Activated T-helper 2 cell treated with anti-CD3 and anti-CD28 coated beads, Interferon-gamma antibody, Interleukin-2, Interleukin-4, amounts not matched to agents 10 μg/mL and 5 μg/mL and 100 μg/mL, durations not matched to agents 14 hours and 24 hours and 36 hours (primary cell): ENCODE measurements at regions not wholly inside any gene's neighbourhood (a gene's known extent, or its start where the extent isn't known, plus 50 kb on each side); places are given as distances from the start of the nearest gene placed in this dataset.
"Not testable (repeated sequence)": the region's sequence is repeated elsewhere in the genome, so short reads cannot be mapped to it uniquely, and the experiment has no call there.

Experiments
- DNase-seq: peaks from one replicate; pipeline ENCODE4 v3.0.0; 2021; ENCODE audit warnings: low spot score
- H3K27ac Mint-ChIP-seq: one replicate; pipeline ENCODE4 v1.8.0; 2021; ENCODE audit warnings: mixed read lengths
- H3K27me3 Mint-ChIP-seq: one replicate; pipeline ENCODE4 v1.8.0; 2021; ENCODE audit warnings: low read depth, mixed read lengths
- H3K36me3 Mint-ChIP-seq: one replicate; pipeline ENCODE4 v1.8.0; 2021; ENCODE audit warnings: low read depth, mixed read lengths
- H3K4me1 Mint-ChIP-seq: one replicate; pipeline ENCODE4 v1.8.0; 2021; ENCODE audit warnings: low read depth, mixed read lengths
- H3K4me3 Mint-ChIP-seq: one replicate; pipeline ENCODE4 v1.8.0; 2021; ENCODE audit warnings: low read depth, mild to moderate bottlenecking, moderate library complexity, mixed read lengths
- H3K9me3 Mint-ChIP-seq: one replicate; pipeline ENCODE4 v1.8.0; 2021; ENCODE audit warnings: mixed read lengths
- intact Hi-C: fragments of 100-400 bp; cut with micrococcal nuclease; formaldehyde crosslinking; loops from one replicate; pipeline ENCODE4 v1.15.1; 2023

DNA sequence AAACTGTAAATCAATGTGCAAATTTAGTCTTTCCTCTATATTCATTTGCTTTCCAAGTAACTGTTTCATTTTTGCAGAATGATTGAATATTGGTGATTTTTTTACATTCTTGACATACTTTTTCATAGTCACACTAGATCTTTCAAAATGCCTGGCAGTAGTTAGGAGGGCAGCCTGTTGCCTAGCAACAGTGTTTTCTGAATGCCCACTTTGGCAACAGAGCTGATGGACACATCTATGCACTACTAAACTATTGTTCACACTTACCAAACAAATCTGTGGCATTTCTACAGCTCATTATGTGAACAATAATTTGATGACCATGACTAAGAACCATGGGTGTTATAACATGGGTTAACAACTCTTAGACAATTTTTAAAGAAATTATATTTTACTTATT, 438.0 kb upstream of the IMPG1 start:
- H3K27ac Mint-ChIP-seq = no peak overlapping the region
- no peak for DNase-seq
- H3K4me3 Mint-ChIP-seq = no peak overlapping the region
- no peaks in the 10 kb centered on the region for H3K4me1 Mint-ChIP-seq
- peaks cover 27% of the 10 kb centered on the region for H3K9me3 Mint-ChIP-seq
- H3K36me3 Mint-ChIP-seq = no peaks in the 10 kb centered on the region
- no peaks in the 10 kb centered on the region for H3K27me3 Mint-ChIP-seq
- intact Hi-C loops = no loop called here

- intact Hi-C loops = no loop called here
- no peak for DNase-seq
- peaks cover 27% of the 10 kb centered on the region for H3K9me3 Mint-ChIP-seq
- H3K4me1 Mint-ChIP-seq = no peaks in the 10 kb centered on the region
- no peak overlapping the region for H3K27ac Mint-ChIP-seq
- no peaks in the 10 kb centered on the region for H3K36me3 Mint-ChIP-seq
- no peaks in the 10 kb centered on the region for H3K27me3 Mint-ChIP-seq
- H3K4me3 Mint-ChIP-seq = no peak overlapping the region
Measured at GRCh38 chr6:76509397-76509796, 436.9 kb upstream of the IMPG1 start.

DNA sequence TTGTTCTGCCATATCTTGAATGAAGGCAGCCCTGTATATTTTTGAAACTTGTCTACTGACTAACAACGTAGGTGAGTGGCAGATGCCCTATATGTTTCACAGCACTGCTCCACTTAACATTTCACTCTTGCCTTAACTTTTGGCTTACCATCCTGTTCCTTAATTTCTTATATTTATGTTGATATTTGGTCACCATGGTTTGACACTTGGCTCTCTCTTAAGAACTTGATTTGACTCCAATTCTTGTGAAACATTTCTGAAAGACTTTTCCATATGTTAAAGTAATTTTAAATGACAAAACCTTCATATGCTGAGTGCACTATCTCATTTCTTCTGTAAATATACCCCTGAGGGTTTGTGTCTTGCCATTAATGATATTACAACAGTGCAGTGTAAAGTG, 434.3 kb upstream of the IMPG1 start:
- no peaks in the 10 kb centered on the region for H3K4me1 Mint-ChIP-seq
- DNase-seq = no peak
- H3K36me3 Mint-ChIP-seq = no peaks in the 10 kb centered on the region
- H3K27me3 Mint-ChIP-seq = no peaks in the 10 kb centered on the region
- peaks cover 17% of the 10 kb centered on the region for H3K9me3 Mint-ChIP-seq
- no peak overlapping the region for H3K4me3 Mint-ChIP-seq
- intact Hi-C loops = no loop called here
- no peak overlapping the region for H3K27ac Mint-ChIP-seq

DNA sequence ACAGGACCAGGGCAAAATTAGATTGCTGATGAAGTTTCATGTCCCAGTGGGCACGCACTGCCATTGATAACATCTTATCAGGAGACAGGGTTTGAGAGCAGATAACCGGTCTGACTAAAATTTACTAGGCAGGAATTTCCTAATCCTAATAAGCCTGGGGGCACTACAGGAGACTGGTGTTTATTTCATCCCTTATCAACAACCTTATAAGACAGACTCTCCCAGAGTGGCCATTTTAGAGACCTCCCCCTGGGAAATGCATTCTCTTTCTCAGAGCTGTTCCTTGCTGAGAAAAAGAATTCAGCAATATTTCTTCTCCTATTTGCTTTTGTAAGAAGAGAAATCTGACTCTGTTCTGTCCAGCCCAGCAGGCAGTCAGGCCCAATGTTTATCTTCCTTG, 423.4 kb upstream of the IMPG1 start:
- Mint-ChIP-seq H3K4me3 (no peak overlapping the region), H3K27me3 (no peaks in the 10 kb centered on the region), H3K9me3 (peaks cover 43% of the 10 kb centered on the region), H3K4me1 (no peaks in the 10 kb centered on the region), H3K36me3 (peaks cover 4% of the 10 kb centered on the region), H3K27ac (no peak overlapping the region)
- no peak for DNase-seq
- intact Hi-C loops = no loop called here

- intact Hi-C loops, DNase-seq, H3K4me3 Mint-ChIP-seq, H3K4me1 Mint-ChIP-seq, H3K36me3 Mint-ChIP-seq, H3K27me3 Mint-ChIP-seq, H3K27ac Mint-ChIP-seq: not testable (repeated sequence)
- H3K9me3 Mint-ChIP-seq = peaks cover 50% of the 10 kb centered on the region
Measured at GRCh38 chr6:76491376-76491775, 418.9 kb upstream of the IMPG1 start.

- intact Hi-C loops = no loop called here
- Mint-ChIP-seq H3K9me3 (peaks cover 43% of the 10 kb centered on the region), H3K4me3 (no peak overlapping the region)
Measured at GRCh38 chr6:76490456-76490855, 418.0 kb upstream of the IMPG1 start.

DNA sequence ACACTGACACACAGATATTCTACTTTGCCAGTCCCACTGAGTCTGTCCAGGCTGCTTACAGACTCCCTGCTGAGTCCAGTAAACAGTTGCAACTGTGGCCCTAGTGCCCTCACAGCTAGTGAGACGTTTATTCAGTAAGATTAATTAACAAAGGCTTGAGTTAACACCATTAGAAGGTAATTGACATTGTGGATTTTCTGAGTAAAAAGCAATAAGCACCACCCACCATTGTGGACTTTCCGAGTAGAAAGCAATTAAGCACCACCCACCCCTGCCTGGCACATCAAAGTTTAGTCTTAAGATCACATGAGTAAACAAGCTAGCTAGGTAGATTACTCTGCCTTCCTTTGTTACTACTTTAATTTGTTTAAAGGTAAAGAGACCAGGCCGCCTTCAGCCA, 408.6 kb upstream of the IMPG1 start:
- no peaks in the 10 kb centered on the region for H3K36me3 Mint-ChIP-seq
- H3K27me3 Mint-ChIP-seq = no peaks in the 10 kb centered on the region
- DNase-seq = no peak
- no peak overlapping the region for H3K4me3 Mint-ChIP-seq
- no peaks in the 10 kb centered on the region for H3K4me1 Mint-ChIP-seq
- intact Hi-C loops = no loop called here
- no peak overlapping the region for H3K27ac Mint-ChIP-seq
- peaks cover 49% of the 10 kb centered on the region for H3K9me3 Mint-ChIP-seq

More at GRCh38 chr6:76490456-76490855, 418.0 kb upstream of the IMPG1 start:
- no peak overlapping the region for H3K27ac Mint-ChIP-seq
- no peak for DNase-seq
- peaks cover 4% of the 10 kb centered on the region for H3K36me3 Mint-ChIP-seq
- no peaks in the 10 kb centered on the region for H3K4me1 Mint-ChIP-seq
- H3K27me3 Mint-ChIP-seq = no peaks in the 10 kb centered on the region

DNA sequence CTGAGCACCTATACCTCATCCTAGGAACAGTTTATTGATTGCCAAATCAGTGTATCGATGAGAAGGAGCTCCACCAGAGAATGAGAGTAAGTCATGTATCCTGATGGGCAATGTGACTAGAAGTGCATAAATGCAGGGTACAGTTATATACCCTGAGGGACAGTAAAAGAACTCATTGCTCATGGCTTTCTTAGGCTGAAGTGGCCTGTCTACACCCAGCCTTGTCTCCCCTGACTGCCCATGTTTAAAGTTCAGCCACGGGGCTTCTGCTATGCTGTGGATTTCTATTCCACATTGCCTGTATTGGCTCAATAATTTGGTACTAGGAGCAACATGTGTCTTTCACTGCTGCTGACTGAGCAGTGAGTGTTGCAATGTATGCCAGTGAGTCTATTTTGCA, 400.4 kb upstream of the IMPG1 start:
- no peak overlapping the region for H3K27ac Mint-ChIP-seq
- intact Hi-C loops = no loop called here

GRCh38 chr6:76466286-76466685, 393.8 kb upstream of the IMPG1 start:
- Mint-ChIP-seq H3K4me3 (no peak overlapping the region), H3K36me3 (no peaks in the 10 kb centered on the region), H3K9me3 (peaks cover 20% of the 10 kb centered on the region), H3K27me3 (no peaks in the 10 kb centered on the region), H3K4me1 (no peaks in the 10 kb centered on the region), H3K27ac (no peak overlapping the region)
- intact Hi-C loops = no loop called here
- DNase-seq = no peak

More for the DNA sequence above, 400.4 kb upstream of the IMPG1 start:
- Mint-ChIP-seq H3K4me1 (no peaks in the 10 kb centered on the region), H3K4me3 (no peak overlapping the region), H3K27me3 (no peaks in the 10 kb centered on the region), H3K9me3 (peaks cover 36% of the 10 kb centered on the region), H3K36me3 (no peaks in the 10 kb centered on the region)
- no peak for DNase-seq

- intact Hi-C loops = no loop called here
- H3K36me3 Mint-ChIP-seq = no peaks in the 10 kb centered on the region
- no peaks in the 10 kb centered on the region for H3K27me3 Mint-ChIP-seq
- no peaks in the 10 kb centered on the region for H3K4me1 Mint-ChIP-seq
- DNase-seq = no peak
- no peak overlapping the region for H3K27ac Mint-ChIP-seq
- peaks cover 23% of the 10 kb centered on the region for H3K9me3 Mint-ChIP-seq
- no peak overlapping the region for H3K4me3 Mint-ChIP-seq
Measured at GRCh38 chr6:76465410-76465809, 392.9 kb upstream of the IMPG1 start.

DNA sequence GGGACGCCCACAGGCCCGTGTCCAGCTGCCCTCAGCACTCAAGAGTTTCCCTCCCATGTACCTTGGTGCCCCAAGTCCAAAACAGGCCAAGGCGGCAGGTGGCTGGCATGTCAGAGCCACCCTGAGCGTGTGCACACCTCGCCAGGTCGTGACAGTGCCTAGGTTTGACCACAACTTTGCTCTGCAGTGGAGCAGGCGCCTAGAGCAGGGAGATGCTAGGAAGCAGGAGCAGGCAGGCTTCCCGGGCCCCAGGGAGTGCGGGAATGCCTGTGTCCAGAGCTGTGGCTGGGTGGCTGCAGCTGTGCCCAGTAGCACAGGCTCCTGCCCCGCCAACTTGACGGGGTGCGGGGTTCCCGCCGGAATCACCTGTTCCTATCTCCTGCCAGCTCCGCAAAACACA, 380.8 kb upstream of the IMPG1 start:
- no peak for DNase-seq
- H3K27ac Mint-ChIP-seq = no peak overlapping the region
- H3K4me3 Mint-ChIP-seq = no peak overlapping the region
- H3K36me3 Mint-ChIP-seq = no peaks in the 10 kb centered on the region
- intact Hi-C loops = no loop called here
- H3K4me1 Mint-ChIP-seq = no peaks in the 10 kb centered on the region
- peaks cover 19% of the 10 kb centered on the region for H3K9me3 Mint-ChIP-seq
- no peaks in the 10 kb centered on the region for H3K27me3 Mint-ChIP-seq

DNA sequence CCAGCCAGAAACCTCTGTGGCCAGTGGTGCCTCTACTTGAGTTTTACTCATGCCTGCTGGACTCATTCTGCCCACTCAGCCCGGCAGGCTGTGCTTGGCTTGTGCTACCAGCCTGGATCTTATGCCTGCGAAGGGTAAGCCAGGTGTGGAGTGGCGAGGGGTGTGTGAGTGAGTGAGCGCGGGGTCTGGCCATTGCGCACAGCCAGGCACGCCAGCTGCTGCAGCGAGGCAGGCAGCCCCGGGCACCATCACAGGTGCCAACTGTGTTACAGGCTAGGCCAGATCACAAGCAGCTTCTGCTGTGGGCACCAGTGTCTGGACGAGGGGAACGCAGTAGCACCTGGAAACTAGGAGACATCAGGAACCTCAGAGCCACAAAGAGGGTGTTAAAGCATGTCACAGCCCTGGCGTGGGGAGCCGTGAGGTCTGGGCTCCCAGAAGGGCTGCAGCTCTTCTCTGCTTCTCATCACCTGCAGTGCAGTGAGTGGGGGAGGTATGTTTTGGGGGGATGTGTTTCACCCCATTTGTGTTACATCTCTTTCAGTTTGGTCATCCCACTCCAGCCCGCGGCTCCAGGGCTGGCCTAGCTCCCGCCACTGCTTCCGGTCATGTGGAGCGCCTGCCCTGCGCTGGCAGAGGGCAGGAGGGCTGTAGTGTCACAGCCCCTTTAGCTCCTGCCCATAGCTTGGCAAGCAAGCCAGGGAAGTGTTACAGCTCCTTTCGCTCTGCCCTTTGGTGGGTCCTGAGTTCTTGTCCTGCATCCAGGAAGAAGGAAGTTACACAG, 379.7 kb upstream of the IMPG1 start:
- Mint-ChIP-seq H3K4me3 (no peak overlapping the region), H3K9me3 (peaks cover 19% of the 10 kb centered on the region), H3K27ac (no peak overlapping the region), H3K36me3 (no peaks in the 10 kb centered on the region), H3K4me1 (no peaks in the 10 kb centered on the region), H3K27me3 (no peaks in the 10 kb centered on the region)
- DNase-seq = no peak
- intact Hi-C loops = no loop called here

- intact Hi-C loops = no loop called here
- Mint-ChIP-seq H3K27me3 (no peaks in the 10 kb centered on the region), H3K27ac (no peak overlapping the region)
Measured at GRCh38 chr6:76448109-76448508, 375.6 kb upstream of the IMPG1 start.

DNA sequence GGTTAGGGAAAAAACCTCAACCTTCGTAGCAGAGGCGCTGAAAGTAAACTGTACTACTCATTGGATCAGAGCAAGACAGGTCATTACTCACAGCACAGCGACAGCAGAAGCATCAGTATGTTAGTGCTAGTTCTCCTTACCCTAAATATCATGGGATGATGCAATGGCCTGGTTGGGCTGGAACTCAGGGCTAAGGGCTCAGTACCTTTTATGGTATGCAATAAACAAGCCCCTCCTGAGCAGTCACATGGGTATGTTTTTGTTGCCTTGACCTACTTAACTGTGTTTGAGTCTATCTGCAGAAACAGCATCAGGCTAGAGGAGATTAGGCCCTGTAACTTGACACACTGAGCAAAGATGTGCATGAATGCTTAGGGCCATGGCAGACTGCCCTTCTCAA, 369.4 kb upstream of the IMPG1 start:
- no peaks in the 10 kb centered on the region for H3K4me1 Mint-ChIP-seq
- H3K36me3 Mint-ChIP-seq = no peaks in the 10 kb centered on the region
- no peak overlapping the region for H3K27ac Mint-ChIP-seq
- peaks cover 22% of the 10 kb centered on the region for H3K9me3 Mint-ChIP-seq
- intact Hi-C loops = no loop called here
- no peak overlapping the region for H3K4me3 Mint-ChIP-seq
- DNase-seq = no peak
- no peaks in the 10 kb centered on the region for H3K27me3 Mint-ChIP-seq

More at GRCh38 chr6:76448109-76448508, 375.6 kb upstream of the IMPG1 start:
- Mint-ChIP-seq H3K36me3 (no peaks in the 10 kb centered on the region), H3K4me3 (no peak overlapping the region), H3K9me3 (peaks cover 22% of the 10 kb centered on the region), H3K4me1 (no peaks in the 10 kb centered on the region)
- no peak for DNase-seq
